H1 (cell line): ENCODE measurements at regions not wholly inside any gene's neighbourhood (a gene's known extent, or its start where the extent isn't known, plus 50 kb on each side); places are given as distances from the start of the nearest gene placed in this dataset.

Experiments used
- EZH2 ChIP-seq: fragments of 200-600 bp; sonication (generic); IDR thresholded peaks from 2 replicates; pipeline ENCODE4 v1.7.1; 2012; ENCODE audit warnings: low read depth, mild to moderate bottlenecking, moderate library complexity, low read length, inconsistent platforms; ENCODE audit not compliant: severe bottlenecking
- SIRT6 ChIP-seq: IDR thresholded peaks from one replicate; pipeline ENCODE4 v1.7.1; 2012; ENCODE audit warnings: low read length, inconsistent platforms
- SUZ12 ChIP-seq: fragments of 200-600 bp; sonication (generic); IDR thresholded peaks from 2 replicates; pipeline ENCODE4 v1.6.1; 2012; ENCODE audit warnings: mild to moderate bottlenecking, inconsistent platforms, low read length, moderate library complexity, mixed read lengths
- YY1 ChIP-seq: IDR thresholded peaks from 2 replicates; pipeline ENCODE4 v1.6.1; 2011; ENCODE audit warnings: low read depth, mild to moderate bottlenecking, low read length
- TF ChIP-seq, protein P1 (sequence below), 3 experiments: IDR thresholded peaks; 1 replicate in 2 of 3; 2 replicates in 1 of 3; pipeline versions ENCODE4 v1.5.1 to v1.6.1; 2011; ENCODE audit warnings: low read length in 3 of 3, mild to moderate bottlenecking in 3 of 3, inconsistent platforms in 2 of 3, low read depth in 1 of 3, moderate library complexity in 1 of 3; ENCODE audit not compliant: insufficient read depth in 1 of 3; ENCODE audit errors: control extremely low read depth in 1 of 3

DNA sequence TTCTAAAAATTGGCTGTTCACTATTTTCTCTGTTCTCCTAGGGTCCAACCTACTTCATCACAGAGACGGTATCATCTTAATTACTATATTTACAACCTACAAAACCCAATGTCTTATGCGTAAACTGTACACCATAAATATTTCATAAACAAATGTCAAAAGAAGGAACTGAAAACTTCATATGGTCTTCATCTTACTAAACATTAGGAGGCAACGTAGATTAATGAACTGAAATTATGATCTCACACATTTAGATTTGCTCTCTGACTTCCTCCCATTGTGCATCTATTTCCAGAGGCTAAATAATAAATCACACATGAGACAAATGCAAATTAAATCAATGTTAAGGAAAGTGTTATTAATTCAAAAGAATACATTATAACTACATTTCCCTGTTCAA lies 1850.6 kb upstream of the SEL1L start:
- TF ChIP-seq, protein P1, sequence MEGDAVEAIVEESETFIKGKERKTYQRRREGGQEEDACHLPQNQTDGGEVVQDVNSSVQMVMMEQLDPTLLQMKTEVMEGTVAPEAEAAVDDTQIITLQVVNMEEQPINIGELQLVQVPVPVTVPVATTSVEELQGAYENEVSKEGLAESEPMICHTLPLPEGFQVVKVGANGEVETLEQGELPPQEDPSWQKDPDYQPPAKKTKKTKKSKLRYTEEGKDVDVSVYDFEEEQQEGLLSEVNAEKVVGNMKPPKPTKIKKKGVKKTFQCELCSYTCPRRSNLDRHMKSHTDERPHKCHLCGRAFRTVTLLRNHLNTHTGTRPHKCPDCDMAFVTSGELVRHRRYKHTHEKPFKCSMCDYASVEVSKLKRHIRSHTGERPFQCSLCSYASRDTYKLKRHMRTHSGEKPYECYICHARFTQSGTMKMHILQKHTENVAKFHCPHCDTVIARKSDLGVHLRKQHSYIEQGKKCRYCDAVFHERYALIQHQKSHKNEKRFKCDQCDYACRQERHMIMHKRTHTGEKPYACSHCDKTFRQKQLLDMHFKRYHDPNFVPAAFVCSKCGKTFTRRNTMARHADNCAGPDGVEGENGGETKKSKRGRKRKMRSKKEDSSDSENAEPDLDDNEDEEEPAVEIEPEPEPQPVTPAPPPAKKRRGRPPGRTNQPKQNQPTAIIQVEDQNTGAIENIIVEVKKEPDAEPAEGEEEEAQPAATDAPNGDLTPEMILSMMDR (IDR thresholded peaks at IDR 0.05; ENCODE audit: control extremely low read depth in 1 of 3, insufficient read depth in 1 of 3, low read depth in 1 of 3, low read length in 3 of 3) = no peak
- TF ChIP-seq SUZ12 (no peak), SIRT6 (no peak), YY1 (no peak), EZH2 (no peak)
